ENCODE measurements at regions not wholly inside any gene's neighbourhood (a gene's known extent, or its start where the extent isn't known, plus 50 kb on each side); places are given as distances from the start of the nearest gene placed in this dataset.
A peak's percentile ranks its signal among the peaks of the same experiment; 100 is the strongest.
"Not testable (repeated sequence)": the region's sequence is repeated elsewhere in the genome, so short reads cannot be mapped to it uniquely, and the experiment has no call there.

- DNase-seq = peak; percentile 40
- in situ Hi-C loops (cut with HindIII; ENCODE audit: low pct_ligation_motif_present, low pct_unique_long_range_greater_than_20kb, low sequenced_read_pairs) = no loop called here
These were observed 140.9 kb downstream of the RNF144B start for GRCh38 chr6:18527836-18528743.

- in situ Hi-C loops (cut with HindIII; ENCODE audit: low pct_ligation_motif_present, low pct_unique_long_range_greater_than_20kb, low sequenced_read_pairs) = no loop called here
- DNase-seq = no peak
These were observed 143.1 kb downstream of the RNF144B start for GRCh38 chr6:18530201-18530600.

GRCh38 chr6:18532139-18532538, 145.0 kb downstream of the RNF144B start:
- DNase-seq = no peak
- in situ Hi-C loops (cut with HindIII; ENCODE audit: low pct_ligation_motif_present, low pct_unique_long_range_greater_than_20kb, low sequenced_read_pairs) = no loop called here

- DNase-seq = no peak
- in situ Hi-C loops (cut with HindIII; ENCODE audit: low pct_ligation_motif_present, low pct_unique_long_range_greater_than_20kb, low sequenced_read_pairs) = no loop called here
These were observed 146.6 kb downstream of the RNF144B start for GRCh38 chr6:18533793-18534192.

- in situ Hi-C loops (cut with HindIII; ENCODE audit: low pct_ligation_motif_present, low pct_unique_long_range_greater_than_20kb, low sequenced_read_pairs) = no loop called here
- DNase-seq = no peak
These were observed 149.5 kb downstream of the RNF144B start for GRCh38 chr6:18536591-18537055.

GRCh38 chr6:18538315-18538714, 151.2 kb downstream of the RNF144B start:
- no peak for DNase-seq
- in situ Hi-C loops (cut with HindIII; ENCODE audit: low pct_ligation_motif_present, low pct_unique_long_range_greater_than_20kb, low sequenced_read_pairs) = no loop called here

GRCh38 chr6:18543051-18543450, 155.9 kb downstream of the RNF144B start:
- in situ Hi-C loops (cut with HindIII; ENCODE audit: low pct_ligation_motif_present, low pct_unique_long_range_greater_than_20kb, low sequenced_read_pairs) = no loop called here
- DNase-seq = no peak

GRCh38 chr6:18545142-18545541, 158.0 kb downstream of the RNF144B start:
- in situ Hi-C loops (cut with HindIII; ENCODE audit: low pct_ligation_motif_present, low pct_unique_long_range_greater_than_20kb, low sequenced_read_pairs); DNase-seq: not testable (repeated sequence)

- in situ Hi-C loops (cut with HindIII; ENCODE audit: low pct_ligation_motif_present, low pct_unique_long_range_greater_than_20kb, low sequenced_read_pairs) = no loop called here
- DNase-seq = no peak
These were observed 158.6 kb downstream of the RNF144B start for GRCh38 chr6:18545726-18546125.

- in situ Hi-C loops (cut with HindIII; ENCODE audit: low pct_ligation_motif_present, low pct_unique_long_range_greater_than_20kb, low sequenced_read_pairs) = no loop called here
- no peak for DNase-seq
These were observed 163.0 kb downstream of the RNF144B start for GRCh38 chr6:18550119-18550518.

- in situ Hi-C loops (cut with HindIII; ENCODE audit: low pct_ligation_motif_present, low pct_unique_long_range_greater_than_20kb, low sequenced_read_pairs) = no loop called here
- DNase-seq = no peak
These were observed 164.1 kb downstream of the RNF144B start for GRCh38 chr6:18551228-18551627.

- no peak for DNase-seq
- in situ Hi-C loops (cut with HindIII; ENCODE audit: low pct_ligation_motif_present, low pct_unique_long_range_greater_than_20kb, low sequenced_read_pairs) = no loop called here
These were observed 168.6 kb downstream of the RNF144B start for GRCh38 chr6:18555750-18556149.

- in situ Hi-C loops (cut with HindIII; ENCODE audit: low pct_ligation_motif_present, low pct_unique_long_range_greater_than_20kb, low sequenced_read_pairs) = no loop called here
- DNase-seq = no peak
These were observed 174.0 kb downstream of the RNF144B start for GRCh38 chr6:18561037-18561750.

- in situ Hi-C loops (cut with HindIII; ENCODE audit: low pct_ligation_motif_present, low pct_unique_long_range_greater_than_20kb, low sequenced_read_pairs) = no loop called here
- DNase-seq = no peak
These were observed 175.6 kb downstream of the RNF144B start for GRCh38 chr6:18562726-18563125.

- DNase-seq = no peak
These were observed 177.6 kb downstream of the RNF144B start for GRCh38 chr6:18564775-18565174.

GRCh38 chr6:18565231-18565630, 178.1 kb downstream of the RNF144B start:
- in situ Hi-C loops (cut with HindIII; ENCODE audit: low pct_ligation_motif_present, low pct_unique_long_range_greater_than_20kb, low sequenced_read_pairs) = no loop called here
- DNase-seq = no peak

More at GRCh38 chr6:18564775-18565174, 177.6 kb downstream of the RNF144B start:
- in situ Hi-C loops (cut with HindIII; ENCODE audit: low pct_ligation_motif_present, low pct_unique_long_range_greater_than_20kb, low sequenced_read_pairs) = no loop called here

GRCh38 chr6:18567380-18567779, 180.2 kb downstream of the RNF144B start:
- in situ Hi-C loops (cut with HindIII; ENCODE audit: low pct_ligation_motif_present, low pct_unique_long_range_greater_than_20kb, low sequenced_read_pairs) = no loop called here
- no peak for DNase-seq

GRCh38 chr6:18577491-18577890, 190.3 kb downstream of the RNF144B start:
- DNase-seq = no peak
- in situ Hi-C loops (cut with HindIII; ENCODE audit: low pct_ligation_motif_present, low pct_unique_long_range_greater_than_20kb, low sequenced_read_pairs) = no loop called here

- in situ Hi-C loops (cut with HindIII; ENCODE audit: low pct_ligation_motif_present, low pct_unique_long_range_greater_than_20kb, low sequenced_read_pairs) = no loop called here
- DNase-seq = no peak
These were observed 192.0 kb downstream of the RNF144B start for GRCh38 chr6:18579166-18579565.

GRCh38 chr6:18579869-18580268, 192.7 kb downstream of the RNF144B start:
- DNase-seq = no peak
- in situ Hi-C loops (cut with HindIII; ENCODE audit: low pct_ligation_motif_present, low pct_unique_long_range_greater_than_20kb, low sequenced_read_pairs) = no loop called here
